A673 (cell line): ENCODE measurements at regions not wholly inside any gene's neighbourhood (a gene's known extent, or its start where the extent isn't known, plus 50 kb on each side); places are given as distances from the start of the nearest gene placed in this dataset.

Source experiments
- EZH2 ChIP-seq: fragments of 200-600 bp; sonication (generic); IDR thresholded peaks from 2 replicates; pipeline ENCODE4 v1.6.1; 2017; ENCODE audit warnings: borderline replicate concordance, low read depth, mild to moderate bottlenecking, mixed read lengths, antibody characterized with exemption, low read length; ENCODE audit not compliant: poor library complexity, severe bottlenecking
- TF ChIP-seq, protein P1 (sequence below): fragments of 300-800, 200-600 bp; sonication (generic); conservative IDR thresholded peaks from 2 replicates; pipeline ENCODE4 v1.5.1; 2017; ENCODE audit warnings: low read depth, mild to moderate bottlenecking, antibody characterized with exemption, low read length, moderate library complexity, mixed read lengths

DNA sequence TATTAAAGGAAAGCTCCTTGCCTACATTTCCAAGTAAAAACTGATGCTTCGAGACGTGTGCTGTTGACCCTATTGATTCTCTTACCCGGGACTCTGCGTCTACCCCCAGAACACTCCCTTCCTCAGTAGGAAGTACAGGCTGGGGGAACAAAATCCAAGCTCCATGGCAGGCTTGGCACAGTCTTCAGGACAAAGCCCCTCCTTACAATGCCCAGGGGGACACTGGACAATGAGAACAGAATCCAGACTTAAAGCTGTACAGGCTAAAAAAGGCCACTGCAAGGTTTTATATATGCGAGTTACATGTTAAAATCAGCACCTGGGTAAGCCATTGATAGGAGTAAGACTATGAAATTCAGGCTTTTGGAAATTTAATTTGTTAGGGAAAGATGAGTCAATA lies 250.6 kb upstream of the DAPK1 start:
- TF ChIP-seq, protein P1, sequence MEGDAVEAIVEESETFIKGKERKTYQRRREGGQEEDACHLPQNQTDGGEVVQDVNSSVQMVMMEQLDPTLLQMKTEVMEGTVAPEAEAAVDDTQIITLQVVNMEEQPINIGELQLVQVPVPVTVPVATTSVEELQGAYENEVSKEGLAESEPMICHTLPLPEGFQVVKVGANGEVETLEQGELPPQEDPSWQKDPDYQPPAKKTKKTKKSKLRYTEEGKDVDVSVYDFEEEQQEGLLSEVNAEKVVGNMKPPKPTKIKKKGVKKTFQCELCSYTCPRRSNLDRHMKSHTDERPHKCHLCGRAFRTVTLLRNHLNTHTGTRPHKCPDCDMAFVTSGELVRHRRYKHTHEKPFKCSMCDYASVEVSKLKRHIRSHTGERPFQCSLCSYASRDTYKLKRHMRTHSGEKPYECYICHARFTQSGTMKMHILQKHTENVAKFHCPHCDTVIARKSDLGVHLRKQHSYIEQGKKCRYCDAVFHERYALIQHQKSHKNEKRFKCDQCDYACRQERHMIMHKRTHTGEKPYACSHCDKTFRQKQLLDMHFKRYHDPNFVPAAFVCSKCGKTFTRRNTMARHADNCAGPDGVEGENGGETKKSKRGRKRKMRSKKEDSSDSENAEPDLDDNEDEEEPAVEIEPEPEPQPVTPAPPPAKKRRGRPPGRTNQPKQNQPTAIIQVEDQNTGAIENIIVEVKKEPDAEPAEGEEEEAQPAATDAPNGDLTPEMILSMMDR = no peak
- no peak for TF ChIP-seq EZH2
